ENCODE measurements at regions not wholly inside any gene's neighbourhood (a gene's known extent, or its start where the extent isn't known, plus 50 kb on each side); places are given as distances from the start of the nearest gene placed in this dataset.

DNA sequence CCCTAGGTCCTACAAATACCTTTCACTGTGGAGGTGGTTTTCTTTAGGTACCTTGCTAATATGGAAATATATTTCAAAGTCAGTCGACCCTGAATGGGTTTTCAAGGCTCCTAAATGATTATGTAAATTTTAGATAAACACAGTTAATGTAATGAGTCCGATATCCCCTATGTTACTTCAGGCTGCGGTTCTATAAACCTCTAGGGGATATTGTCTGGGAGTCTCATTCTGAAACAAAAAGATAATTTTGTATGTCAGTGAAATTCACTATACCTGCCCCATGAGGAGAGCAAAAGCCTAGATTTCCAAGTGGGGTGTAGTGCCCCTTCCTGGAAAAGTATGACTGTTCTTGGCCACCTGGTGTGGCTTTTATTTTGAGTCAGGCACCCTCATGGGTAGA lies 377.3 kb downstream of the ICE1 start:
- no peak for TF ChIP-seq CTCF (optimal IDR thresholded peaks at IDR 0.05 in 1 of 3, IDR thresholded peaks at IDR 0.05 in 1 of 3, conservative IDR thresholded peaks at IDR 0.05 in 1 of 3; ENCODE audit: extremely low read depth in 1 of 3, insufficient read depth in 2 of 3, low read length in 3 of 3)
- no peak for TF ChIP-seq EZH2 (IDR thresholded peaks at IDR 0.05; ENCODE audit: low read length)

All from keratinocyte (primary cell).